HG02798 (cell line): ENCODE measurements at regions not wholly inside any gene's neighbourhood (a gene's known extent, or its start where the extent isn't known, plus 50 kb on each side); places are given as distances from the start of the nearest gene placed in this dataset.

Source experiments
- ATAC-seq: cut with Tn5 transposase; IDR thresholded peaks from one replicate; pipeline ENCODE4 v1.9.1; 2021; ENCODE audit warnings: mild to moderate bottlenecking; ENCODE audit not compliant: unreplicated experiment, poor library complexity

DNA sequence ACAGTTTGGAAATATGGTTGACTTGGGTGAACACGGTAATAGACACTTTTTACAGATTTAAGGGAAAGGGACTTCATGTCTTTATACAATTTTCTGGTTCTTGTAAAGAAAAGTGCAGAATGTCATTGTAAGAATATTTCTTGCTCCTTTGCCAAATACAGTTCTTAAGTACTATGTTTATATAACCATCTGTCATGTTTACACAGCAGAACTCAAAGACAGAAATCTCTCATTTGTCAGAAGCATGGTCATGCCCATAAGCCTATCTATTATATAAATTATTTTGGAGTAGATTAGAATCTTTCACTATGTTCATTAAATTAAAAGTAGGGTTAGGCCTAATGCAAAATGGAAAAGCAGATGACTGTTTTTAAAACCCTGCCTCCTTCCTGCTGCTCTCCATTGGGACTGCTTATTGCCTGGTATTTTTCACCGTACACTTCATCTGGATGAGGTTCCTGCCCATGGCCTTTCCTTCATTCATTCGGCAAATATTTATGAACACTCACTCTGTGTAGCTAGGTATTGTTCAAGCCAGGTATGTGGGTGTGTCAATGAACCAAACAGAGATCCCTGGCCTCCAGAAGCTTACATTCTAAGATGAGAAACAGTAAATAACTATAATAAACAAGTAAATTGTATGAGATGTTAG lies 558.1 kb downstream of the NR2F1-AS1 start:
- ATAC-seq = no peak

GRCh38 chr5:93022211-93022610 lies 558.8 kb downstream of the NR2F1-AS1 start:
- ATAC-seq = no peak

DNA sequence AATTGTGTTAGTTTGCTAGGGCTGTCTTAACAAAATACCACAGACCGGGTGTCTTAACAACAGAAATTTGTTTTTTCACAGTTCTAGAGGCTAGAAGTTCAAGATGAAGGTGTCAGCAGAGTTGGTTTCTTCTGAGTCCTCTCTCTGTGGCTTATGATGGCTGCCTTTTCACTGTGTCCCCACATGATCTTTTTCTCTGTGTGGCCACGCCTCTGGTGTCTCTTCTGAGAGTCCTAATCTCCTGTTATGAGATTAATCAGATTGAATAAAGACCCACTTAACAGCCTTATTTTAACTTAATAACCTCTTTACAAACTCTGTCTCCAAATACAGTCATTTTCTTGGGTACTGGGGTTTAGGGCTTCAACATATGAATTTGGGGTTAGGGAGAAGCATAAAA lies 561.1 kb downstream of the NR2F1-AS1 start:
- no peak for ATAC-seq

- ATAC-seq = no peak
Observed at GRCh38 chr5:93018461-93018860, 562.6 kb downstream of the NR2F1-AS1 start.

DNA sequence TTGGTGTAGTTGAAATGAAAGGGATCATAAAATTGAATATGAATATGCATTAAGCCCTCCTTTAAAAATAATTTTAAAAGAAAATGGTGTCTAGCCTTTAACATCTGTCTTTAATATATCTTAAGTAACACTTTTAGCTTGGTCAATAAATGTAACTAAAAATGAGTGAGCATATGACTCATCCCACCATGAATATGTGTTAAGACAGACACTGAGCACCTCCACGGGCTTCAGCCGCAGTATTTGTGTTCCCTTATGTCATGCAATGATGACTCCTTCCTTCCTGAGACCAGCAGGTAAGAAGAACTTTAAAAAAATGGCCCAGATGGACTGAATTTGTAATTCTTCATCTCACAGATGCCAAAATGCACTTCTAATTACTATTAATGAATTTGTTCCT lies 563.2 kb downstream of the NR2F1-AS1 start:
- ATAC-seq = no peak

GRCh38 chr5:93017376-93017775 lies 563.6 kb downstream of the NR2F1-AS1 start:
- ATAC-seq = no peak

DNA sequence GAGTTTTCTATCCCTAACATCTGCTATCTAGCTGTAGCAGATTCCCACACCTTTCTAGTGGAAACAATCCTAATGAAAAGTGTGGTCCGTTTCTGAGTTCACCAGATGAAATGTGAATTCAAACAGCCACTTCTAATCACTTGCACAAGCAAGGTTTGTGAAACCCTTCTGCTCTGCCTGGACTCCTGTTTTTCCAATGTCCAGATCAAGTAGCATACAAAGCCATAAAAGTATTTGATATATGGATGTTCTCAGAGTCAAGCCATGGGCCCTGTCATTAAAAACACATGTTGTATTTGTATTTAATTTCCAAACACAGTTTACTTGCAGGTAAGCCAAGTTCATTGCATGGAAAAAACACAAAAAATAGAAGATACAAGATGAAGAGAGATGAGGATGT lies 570.4 kb downstream of the NR2F1-AS1 start:
- ATAC-seq = no peak

DNA sequence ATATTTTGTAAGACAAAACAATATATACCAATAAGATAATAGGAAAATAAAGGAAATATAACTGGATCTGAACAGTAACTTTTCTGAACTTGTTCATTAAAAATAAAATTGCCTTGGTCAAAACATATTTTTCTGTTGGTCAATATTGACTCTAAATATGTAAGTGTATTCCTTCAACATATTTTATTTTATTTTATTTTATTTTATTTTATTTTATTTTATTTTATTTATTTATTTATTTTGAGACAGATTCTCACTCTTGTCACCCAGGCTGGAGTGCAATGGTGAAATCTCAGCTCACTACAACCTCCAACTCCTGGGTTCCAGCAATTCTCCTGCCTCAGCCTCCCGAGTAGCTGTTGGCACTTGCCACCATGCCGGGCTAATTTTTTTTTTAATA lies 571.0 kb downstream of the NR2F1-AS1 start:
- no peak for ATAC-seq

DNA sequence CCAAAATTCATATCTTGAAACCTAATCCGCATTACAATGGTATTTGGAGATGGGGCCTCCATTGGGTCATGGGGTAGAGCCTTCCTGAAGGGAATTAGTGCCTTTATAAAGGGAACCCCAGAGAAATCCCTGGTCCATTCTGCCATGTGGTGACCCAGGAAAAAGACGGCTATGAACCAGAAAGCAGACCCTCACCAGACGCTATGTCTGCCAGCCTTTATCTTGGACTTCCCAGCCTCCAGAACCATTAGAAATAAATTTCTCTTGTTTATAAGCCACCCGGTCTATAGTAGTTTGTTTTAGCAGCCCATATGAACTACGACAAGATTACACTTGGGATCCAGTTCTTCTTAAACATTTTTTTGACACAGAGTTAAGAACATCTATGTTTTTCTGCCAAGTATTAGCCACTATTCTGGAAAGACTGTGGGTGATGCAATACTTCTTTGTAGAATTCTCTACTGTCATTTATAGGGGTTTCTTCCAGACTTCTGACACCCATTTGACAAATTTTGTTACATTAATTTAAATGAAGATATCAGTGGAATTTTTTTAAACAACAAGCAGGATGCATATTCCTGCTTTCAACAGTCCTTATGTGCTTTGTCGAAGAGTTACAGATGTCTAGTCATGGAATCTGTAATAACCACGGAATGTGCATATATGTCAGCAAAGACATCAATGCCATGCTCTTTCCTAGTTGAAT lies 572.4 kb downstream of the NR2F1-AS1 start:
- ATAC-seq = no peak

DNA sequence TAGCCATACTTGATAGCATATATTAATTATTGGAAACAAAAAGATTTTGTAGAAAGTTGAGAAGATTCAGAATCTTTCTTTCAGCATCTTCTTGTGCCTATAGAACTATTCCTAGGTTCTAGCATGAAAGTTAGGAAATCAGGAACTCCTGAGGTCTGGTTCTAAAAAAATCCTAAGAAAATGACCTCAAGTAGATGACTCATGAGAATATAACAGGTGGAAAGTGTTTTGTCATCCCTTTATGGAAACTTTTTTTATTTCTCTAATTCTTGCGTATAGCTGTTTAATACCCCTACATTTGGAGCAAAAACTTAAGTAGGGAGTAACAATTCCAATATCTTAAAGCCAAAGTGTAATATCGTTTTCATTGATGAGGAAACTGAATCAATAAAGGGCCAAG lies 574.1 kb downstream of the NR2F1-AS1 start:
- no peak for ATAC-seq

- ATAC-seq = no peak
Observed at GRCh38 chr5:92998456-92998855, 582.6 kb downstream of the NR2F1-AS1 start.

GRCh38 chr5:92994392-92994791 lies 586.6 kb downstream of the NR2F1-AS1 start:
- ATAC-seq = no peak

DNA sequence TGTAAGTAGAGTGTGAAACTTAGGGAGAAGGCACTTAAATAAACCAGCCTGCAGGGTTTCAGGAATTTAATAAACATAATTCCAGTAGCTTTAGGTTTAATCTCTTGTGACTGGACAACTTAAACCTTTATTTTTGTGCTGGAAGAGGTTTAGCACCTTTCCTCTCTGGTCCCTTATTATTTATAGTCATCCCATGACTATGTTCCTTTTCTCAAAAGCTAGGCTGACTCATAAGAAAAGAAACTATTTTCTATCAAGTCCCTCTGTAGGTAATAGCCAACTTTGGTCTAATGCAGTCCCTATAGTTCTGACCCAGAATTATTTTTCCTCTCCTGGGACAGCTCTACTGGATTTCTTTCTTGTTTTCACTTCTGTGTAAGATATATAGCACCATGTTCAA lies 588.9 kb downstream of the NR2F1-AS1 start:
- ATAC-seq = no peak

DNA sequence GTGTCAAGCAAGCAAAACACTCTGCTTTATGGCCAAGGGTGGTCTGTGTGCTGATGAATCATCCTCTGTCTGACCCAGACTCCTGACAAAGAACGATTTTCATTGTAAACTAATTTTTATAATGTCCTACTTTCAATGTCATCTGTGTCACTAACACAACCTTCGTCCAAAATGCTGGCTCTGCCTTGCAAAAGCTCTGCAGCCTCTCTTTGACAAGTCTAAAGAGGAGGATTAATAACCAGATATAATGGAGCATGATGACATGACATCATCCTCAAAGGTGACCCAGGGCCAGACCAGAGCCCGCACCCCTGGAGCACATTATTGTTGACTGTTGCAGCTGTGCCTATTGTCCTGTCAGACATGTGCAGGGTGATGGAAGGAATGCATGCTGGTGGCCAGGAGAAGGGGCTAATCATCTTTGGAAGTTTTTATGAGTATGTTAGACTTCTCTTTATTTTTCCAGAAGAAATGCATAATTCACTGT lies 589.4 kb downstream of the NR2F1-AS1 start:
- no peak for ATAC-seq

DNA sequence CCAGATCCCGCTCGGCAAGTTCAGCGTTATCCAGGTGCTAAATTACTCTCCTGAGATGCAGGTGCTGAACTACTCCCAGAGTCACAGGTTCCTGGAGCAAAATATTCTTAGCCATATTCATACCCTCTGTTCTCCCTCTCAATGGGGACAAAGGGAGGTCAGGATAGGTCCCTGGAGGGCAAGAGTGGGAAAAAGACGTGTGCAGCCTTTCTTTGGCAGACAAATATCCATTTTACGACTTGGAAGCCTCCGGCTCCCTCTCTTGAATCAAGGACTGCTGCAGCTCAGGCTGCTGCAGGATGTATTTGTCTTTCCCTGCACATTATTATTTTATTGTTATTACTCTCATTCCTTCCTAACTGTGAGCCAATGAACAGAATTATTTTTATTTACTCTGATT lies 590.2 kb downstream of the NR2F1-AS1 start:
- no peak for ATAC-seq

DNA sequence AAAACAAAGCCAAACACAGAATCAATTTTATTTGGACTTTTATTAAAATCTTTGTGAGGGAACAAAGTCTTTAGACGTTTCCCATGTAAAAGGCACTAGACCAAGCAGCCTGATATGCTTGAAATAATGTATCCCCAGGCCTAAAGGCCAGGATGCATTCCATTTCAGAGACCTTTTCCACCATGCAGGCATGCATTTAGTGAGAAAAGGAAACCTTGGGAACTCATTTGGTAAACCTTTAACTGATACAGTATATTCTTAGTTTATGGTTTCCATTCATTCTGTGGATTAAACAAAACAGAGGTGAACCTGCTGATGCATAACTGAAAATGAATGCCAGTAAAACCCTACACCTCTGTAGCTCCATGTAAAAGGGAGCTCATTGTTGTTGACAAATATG lies 600.0 kb downstream of the NR2F1-AS1 start:
- ATAC-seq = no peak

DNA sequence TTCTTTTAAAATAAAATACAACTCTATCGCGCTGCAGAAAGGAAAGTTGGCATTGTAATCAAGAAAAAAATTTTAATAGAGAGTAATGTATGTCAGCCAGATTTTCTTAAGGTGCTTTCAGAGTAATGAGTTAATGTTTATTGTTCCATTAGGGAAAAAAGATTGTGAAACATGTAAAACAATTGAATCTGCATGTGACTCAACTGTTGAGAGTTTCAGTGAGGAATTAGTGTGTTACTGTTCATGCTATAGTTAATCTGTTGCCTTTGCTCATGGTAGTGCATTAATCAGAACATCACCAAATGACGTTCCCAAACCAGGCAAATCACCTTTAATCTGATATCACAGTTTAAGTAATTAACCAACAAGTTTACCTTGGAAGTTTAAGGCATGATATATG lies 600.5 kb downstream of the NR2F1-AS1 start:
- no peak for ATAC-seq

GRCh38 chr5:92979716-92980115 lies 601.3 kb downstream of the NR2F1-AS1 start:
- ATAC-seq = no peak

DNA sequence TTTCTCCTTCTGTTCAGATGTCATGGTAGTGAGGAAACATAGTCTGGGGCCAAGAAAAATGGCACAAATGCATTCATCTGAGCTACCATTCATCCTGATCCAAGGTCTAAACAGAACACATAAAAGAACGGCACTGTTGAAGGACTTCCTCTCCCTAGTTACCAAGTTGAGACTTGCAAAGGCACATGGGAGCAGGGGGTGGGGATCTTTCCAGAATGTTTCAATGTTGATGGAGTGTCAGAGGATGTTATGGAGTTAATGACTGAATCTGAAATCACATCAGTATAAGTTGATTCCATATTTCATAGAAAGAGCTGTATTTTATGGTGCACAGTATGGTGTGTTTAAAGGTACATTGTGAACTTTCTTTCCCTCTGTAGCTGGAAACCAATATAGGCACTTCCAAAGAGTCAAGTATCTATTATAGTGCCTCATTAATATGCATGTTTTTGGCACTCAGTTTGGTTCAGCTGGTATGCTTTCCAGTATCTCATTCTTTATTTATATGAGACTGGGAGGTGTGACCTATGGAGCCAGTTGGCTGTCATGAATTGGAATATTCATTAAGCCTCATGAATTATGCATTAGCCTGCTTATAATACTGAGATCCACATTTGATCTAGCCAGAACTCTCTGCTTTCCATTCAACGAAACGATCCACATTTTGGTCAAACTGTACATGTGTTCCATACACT lies 603.0 kb downstream of the NR2F1-AS1 start:
- ATAC-seq = no peak

DNA sequence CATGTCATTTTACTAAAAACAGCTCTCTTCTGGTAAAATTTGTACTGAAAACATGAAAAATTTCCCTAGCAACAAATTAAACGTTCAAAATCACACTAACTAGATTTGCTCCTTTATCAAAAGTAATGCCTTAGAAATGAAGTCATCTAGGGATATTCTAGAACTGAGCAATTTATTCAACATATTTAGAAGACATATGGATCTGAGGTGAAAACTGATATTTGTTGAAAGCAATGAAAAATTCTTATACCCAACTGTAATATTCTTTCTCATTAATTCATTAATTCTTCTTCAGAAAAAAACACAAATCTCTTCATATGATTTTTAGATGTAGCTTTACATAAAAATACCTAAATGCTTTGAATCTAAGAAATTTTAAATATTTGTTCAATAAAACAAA lies 604.9 kb downstream of the NR2F1-AS1 start:
- no peak for ATAC-seq

- ATAC-seq = no peak
Observed at GRCh38 chr5:92969781-92970237, 611.2 kb downstream of the NR2F1-AS1 start.
